ENCODE measurements at regions not wholly inside any gene's neighbourhood (a gene's known extent, or its start where the extent isn't known, plus 50 kb on each side); places are given as distances from the start of the nearest gene placed in this dataset.
"Not testable (repeated sequence)": the region's sequence is repeated elsewhere in the genome, so short reads cannot be mapped to it uniquely, and the experiment has no call there.

DNA sequence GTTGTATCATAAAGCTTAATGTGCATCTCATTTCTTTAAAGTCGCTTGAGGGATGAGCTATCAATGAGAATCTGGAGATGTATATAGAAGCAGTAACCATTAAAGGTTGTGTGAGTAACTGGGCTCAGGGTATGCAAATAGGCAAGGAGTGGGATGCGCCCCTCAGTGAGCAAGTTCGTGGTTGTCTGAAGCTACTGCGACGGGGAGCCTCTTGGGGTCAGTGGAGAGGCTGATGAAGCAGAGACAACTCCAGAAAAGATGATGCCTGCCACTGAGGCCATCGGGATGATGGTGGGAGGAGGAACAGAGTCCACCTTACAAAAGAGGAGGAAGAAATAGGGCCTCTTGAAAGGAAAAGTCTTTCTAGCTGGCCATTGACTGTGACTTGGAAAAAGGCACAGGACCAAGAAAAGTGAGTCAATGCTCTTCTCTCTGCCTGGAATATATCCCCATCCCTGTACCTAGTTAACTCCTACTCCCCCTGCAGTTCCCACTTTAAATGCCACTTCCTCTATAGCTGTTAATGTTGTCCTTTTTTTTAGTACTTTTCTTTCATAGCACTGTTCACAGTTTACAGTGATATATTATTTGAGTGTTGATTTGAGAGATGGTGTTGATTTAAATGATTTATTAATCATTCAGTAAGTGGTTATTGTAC lies 51.4 kb upstream of the LSM6 start:
- no peak for DNase-seq

DNA sequence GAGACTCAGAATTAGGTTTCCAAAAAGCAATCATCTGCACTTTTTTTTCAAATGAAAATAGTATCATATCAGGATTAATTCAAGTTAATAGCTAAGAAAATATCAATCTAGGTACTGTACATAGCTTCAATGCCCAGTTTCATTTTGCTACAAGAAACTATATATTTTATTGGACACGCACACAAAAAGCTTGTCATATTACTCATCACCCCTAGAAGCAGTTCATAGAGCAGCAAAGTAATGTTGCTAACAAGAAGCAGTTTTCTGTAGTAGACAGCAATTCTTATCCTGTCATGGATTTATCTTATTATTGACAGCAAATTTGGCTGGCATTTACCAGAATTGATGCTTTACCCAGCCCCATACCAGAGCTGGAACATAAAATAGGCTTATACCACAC lies 52.3 kb upstream of the LSM6 start:
- no peak for DNase-seq

DNA sequence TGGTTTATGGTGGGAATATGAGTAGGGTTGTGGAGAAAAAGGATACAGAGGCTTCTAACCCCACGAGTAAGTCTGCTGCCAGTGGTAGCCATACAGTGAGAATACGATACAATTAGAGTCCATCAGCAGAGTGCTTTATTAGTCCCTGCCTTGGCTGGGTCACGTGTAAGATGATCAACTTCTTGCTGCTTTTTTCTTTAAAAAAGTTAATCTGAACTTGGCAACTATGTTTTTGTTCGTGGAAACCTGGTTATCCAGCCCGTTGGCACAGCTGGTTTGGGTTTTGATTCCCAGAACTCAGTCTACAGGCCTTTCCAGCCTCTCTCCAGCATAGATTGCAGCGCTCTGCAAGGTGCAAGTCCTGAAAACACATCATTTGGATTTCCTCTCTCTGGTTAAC lies 53.1 kb upstream of the LSM6 start:
- no peak for DNase-seq

DNA sequence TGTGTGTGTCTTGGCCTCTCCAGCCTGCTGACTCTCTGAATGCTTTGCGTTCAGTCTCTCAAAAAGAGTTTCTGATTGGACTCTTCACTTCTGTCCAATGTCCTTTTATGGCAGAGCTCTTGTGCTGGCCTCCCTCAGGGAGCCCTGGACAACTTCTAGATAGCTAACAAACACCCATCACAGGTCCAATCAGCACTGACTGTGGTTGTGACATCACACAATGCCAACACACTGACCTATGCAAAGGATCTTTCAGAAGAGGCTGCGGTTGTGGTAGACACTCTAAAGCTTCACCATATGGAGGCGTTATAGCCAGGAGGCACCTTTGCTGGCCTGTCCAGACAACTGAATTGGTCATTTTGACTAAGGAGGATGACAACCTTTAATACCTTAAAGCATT lies 53.8 kb upstream of the LSM6 start:
- DNase-seq, result no peak

DNA sequence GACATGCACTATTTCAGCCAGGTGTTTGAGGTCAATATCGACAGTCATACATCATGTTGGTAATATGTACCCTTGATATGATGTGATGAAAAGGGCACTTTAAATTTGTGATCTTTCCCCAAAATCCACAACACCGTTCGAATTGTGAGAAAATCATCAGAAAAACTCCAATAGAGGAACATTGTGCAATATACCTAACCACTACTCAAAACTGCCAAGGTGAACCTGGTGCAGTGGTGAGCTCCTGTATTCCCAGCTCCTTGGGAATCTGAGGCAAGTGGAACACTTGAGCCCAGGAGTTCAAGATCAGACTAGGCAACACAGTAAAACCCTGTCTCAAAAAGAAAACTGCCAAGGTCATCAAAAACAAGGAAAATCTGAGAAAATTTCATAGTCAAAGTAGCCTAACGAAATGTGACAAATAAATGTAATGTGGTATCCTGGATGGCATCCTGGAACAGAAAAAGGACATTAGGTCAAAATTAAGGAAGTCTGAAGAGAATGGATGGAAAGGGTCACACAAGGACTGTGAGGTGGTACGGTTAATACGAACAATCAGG lies 55.6 kb upstream of the LSM6 start:
- no peak for DNase-seq

DNA sequence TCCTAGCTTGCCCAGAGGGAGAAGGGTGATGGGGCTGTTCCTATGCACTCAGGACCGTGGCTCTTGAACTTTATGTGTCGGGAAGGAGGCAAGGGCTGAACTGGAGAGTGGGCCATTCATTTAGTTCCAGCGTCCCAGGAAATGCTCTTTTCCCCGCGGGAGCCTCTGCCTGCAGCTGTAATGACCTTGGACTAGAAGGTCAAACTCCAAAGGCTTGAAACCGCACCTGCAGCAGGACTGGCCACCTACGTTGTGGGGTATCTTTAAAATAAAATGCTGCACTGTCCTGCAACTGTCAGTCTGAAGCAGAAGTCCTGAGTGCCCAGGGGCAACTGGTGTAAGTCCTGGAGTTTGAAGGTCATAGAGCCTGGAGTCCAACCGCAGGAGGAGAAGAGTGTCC lies 61.5 kb upstream of the LSM6 start:
- DNase-seq, result no peak

DNA sequence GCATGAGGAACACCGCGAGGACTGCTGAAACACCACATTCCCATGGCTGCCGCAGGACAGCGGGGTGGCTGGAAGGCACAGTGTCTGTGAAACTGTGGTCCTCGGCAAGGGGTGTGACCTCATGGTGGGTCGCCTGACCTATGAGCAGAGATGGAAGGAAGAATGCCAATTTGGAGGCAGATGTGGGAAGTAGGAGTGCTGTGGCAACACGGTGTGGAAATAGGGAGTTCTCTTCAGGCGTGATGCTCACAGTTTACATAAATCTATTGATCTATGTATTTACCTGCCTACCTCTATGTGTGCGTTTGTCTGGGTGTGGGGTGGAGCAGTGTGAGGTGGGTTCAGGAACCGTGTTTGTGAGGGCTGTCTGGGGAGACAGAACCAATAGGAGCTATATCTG lies 62.3 kb upstream of the LSM6 start:
- DNase-seq, result no peak

DNA sequence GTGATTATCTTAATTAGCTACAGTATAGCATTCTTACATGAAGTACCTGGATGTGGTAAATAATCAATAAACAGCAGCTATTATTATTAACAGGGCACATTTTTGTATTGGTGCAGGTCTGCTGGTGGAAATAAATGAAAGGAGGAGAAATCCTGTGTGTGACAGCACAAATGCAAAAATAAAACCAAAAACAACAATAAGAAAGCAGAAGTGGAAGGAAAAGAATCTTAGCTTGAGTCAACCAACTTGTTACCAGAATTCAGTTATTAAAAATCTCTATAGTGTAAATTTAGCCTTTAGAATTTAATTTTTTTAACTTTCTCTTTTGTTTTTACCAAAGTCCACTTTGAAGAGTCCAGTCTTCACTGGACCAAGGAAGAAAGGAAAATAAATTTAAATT lies 63.1 kb upstream of the LSM6 start:
- no peak for DNase-seq

DNA sequence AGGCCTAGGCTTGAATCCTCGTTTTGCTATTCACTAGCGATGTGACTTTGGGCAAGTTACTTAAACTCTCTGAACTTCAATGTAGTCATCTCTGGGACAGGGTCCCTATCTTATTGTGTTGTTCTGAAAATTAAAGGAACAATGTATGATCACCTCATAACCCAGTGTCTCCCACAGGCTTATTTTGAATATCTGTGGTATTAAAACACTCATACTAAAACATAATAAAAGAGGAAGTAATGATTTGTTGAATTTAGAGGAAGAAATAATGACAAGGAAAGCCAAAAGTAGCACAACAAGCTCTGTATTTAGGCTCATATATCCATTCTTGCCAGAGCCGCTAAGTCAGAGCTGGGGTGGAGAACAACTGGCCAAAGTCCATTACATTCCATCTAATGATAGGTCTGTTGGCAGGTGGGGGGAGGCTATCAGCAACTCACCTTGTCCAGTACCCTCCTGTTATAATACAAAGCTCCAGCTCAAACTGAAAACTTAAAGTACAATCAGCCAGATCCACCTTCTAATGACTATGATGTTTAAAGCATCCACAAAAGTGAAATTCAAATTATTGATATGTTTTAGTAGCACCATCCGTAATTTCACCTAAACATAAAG lies 64.5 kb upstream of the LSM6 start:
- no peak for DNase-seq

DNA sequence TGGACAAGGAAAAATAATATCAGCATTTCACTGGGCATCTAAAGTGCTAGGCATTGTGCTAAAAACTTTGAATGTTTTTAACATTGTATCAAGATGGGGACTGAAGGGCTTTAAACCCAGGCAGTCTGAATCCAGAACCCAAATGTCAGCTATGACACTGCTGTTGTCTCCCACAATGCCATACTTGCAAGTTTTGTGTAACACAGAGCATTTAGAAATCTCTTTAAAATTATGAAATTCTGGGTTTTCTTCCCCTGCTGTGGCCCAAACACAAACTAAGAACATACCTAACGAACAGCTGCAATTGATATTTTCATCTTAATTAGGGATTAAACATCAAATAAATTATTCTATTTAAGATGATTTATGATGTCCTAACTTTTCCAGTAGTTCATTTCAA lies 66.8 kb upstream of the LSM6 start:
- no peak for DNase-seq

DNA sequence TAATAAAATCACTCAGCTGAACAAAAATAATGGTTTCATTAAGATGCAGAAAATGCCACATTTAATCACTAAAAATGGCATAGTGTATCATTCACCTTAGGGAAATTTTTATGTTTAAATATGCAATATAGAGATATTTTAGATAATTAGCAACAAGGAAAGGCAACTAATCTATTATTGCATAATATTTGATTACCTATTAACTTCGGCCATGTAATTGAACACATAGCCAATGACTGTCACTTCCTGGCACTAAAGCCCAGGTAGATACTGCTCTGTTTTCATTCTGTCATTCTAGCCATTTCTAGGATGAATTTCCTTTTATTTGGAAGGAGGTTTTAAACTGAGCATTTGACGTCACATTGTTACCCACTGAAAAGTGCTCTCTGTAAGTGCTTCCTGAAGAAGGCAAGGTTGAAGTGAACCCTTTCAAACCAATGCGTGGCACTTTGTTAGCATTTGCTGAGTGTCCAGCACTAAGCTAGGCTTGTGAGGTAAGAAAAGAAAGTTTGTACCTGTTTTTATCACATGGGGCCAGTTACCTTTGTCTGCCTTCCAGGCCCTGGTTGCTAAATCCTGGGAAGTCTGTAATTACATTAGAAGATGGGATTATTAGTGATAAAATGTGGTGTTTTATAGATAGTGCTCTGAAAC lies 67.8 kb upstream of the LSM6 start:
- DNase-seq, result no peak

DNA sequence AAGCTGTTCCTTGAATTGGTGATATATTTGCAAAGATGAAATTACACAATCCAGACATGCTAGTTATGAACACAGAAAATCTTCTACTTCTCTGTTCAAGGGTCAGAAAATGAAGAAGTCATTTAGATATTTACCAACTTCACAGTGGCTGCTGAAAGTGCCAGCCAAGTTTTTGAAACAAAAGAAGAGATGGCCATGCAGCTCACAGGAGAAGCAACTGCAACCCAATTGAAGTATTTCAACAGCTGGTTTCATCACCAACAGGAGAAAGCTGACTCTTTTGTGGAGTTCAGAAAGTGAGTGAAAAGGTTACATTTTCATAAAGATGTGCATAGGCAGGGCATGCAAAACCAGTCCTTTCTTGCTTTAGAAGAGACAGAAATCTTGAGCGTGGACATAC lies 70.1 kb upstream of the LSM6 start:
- no peak for DNase-seq

DNA sequence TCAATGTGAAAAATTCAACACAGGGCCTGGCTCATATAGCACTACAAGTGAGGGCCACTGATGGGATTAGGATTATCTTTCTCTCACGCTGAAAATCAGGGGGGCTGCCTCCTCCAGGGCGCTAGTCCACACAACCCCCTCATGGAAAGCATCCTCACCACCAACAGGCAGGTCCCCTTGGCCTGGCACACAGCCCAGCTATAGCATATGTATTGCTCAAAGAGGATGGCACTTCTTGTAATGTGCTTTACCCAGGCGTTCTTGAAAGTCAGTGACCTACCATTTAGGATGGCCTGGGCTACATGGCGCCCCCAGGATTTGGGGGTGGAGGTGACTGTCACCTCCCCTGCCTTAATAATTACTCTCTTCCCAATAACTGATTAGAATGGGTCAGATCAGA lies 71.0 kb upstream of the LSM6 start:
- DNase-seq, result no peak

DNA sequence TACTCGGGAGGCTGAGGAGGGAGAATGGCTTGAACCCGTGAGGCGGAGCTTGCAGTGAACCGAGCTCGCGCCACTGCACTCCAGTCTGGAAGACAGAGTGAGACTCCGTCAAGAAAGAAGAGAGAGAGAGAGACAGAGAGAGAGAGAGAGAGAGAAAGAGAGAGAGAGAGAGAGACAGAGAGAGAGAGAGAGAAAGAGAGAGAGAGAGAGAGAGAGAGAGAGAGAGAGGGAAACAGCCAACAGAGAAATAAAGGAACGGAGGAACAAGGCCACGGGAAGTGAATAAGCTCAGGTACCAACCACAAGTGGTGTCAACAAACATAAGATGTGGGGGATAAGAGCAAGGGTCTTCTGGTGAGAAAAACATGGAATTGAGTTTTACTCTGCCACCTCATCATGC lies 71.5 kb upstream of the LSM6 start:
- DNase-seq, result not testable (repeated sequence)

DNA sequence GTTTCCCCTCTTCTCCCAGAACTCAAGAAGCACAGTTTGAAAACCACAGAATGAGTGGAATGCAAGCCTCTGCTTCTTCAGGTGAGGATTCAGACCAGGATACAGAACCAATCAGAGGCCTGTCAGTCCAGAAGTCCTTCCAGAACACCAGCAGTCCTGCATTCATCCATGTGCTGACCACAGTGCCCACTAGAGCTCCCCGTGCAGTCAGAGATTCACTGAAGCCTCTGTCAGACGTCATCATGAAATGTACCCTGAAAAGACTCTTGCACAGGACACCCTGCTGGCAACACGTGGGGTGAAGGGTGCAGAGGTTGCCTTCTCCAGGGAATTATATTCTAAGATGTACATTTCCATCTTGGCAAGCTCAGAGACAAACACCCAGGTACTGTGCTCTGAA lies 75.9 kb upstream of the LSM6 start:
- no peak for DNase-seq

DNA sequence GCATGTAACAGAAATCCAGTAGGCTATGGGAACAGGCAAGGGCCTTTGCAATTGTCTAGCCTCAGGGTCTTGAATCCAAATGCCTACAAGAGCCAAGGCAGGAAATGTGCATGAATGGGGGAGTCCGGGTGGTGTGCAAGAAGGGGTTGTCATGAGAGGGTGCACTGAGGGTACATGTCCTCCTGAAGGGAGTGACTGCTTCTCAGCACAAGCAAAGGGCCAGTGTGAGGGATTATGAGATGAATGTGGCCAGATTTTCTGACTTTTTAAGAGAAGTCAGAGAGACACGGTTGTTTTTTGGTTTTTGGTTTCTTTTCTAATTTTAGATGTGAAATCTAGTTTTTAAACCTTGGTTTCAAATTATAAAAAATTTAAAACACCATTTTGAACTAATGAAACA lies 76.5 kb upstream of the LSM6 start:
- no peak for DNase-seq

DNA sequence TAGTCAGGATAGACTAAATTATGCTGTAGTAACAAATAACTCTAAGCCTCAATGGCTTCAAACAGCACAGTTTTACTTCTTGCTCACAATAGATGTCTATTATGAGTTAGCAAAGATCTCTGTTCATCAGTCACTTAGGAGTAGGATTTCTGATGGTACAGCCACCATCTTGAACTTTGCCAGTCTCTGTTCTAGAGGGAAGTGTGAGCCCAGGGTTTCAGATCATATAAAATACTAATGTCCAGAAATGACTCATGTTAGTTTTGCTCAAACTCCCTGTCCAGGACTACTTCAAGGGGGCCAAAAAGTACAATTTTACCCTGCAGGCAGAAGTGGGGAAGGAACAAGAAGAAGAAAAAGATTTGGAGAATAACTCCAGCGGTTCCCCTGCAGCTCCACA lies 77.1 kb upstream of the LSM6 start:
- DNase-seq, result no peak

DNA sequence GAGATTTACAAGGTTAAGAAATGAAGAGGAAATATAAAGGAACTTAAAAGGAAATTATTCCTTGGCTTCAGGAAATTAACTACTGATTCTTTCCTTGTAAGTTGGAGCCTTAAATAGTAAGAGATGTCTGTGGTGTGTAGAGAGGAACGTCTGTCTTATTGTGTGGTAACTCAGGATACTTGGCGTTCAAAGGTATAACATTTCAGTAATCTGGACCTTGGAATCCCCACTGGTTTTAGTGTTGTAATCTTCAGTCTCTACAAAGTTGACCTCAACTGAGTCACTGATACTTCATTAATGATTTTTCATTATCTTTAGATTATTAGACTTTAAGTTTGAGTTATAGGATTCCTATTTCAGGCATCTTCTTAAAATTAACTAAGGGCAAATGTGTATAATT lies 79.1 kb upstream of the LSM6 start:
- no peak for DNase-seq

DNA sequence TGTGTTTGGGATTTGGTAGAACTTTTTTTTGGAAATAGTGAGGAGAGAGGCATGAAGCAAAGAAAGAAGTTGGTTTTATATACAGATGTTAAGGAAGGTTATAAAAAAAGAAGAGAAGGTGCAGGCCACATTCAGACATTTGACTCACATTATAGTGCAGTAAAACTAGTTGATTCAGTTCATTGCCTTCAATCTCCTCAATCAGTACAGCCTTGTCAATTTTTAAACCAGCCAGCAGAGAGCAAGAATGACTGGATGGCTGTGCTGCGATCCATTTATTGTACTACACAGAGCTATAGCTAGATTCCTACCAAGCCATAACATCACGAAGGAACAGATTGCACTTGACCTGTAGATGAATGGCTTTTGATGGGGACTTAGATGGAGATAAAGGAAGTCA lies 79.7 kb upstream of the LSM6 start:
- no peak for DNase-seq

DNA sequence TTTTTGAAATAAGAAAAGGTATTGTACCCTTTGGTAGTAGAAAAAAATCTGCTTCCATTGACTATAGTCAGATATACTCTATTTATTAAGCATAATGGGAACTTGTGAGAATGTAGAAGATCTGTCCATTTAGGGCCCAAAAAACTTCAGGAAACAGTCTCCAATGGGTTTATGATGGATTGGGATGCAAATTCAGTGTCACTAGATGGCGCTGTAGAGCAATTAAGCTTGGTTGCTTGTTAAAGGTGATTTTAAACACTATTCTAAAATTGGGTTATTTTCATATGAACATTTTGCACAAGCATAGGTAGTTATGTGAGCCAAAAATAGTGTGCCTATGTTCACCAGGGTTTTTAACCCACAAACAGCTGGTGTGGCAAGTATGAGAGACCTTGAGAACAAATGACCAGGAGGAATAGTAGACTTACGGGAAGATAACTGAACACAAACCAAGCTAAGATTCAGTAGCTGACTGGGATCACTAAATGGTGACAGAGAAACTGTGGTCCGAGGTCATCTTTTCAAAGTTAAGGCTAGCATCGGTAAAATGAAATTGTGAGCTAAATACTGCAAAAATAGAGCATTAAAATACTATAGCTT lies 80.3 kb upstream of the LSM6 start:
- peak; percentile 19 to 51 for DNase-seq

DNA sequence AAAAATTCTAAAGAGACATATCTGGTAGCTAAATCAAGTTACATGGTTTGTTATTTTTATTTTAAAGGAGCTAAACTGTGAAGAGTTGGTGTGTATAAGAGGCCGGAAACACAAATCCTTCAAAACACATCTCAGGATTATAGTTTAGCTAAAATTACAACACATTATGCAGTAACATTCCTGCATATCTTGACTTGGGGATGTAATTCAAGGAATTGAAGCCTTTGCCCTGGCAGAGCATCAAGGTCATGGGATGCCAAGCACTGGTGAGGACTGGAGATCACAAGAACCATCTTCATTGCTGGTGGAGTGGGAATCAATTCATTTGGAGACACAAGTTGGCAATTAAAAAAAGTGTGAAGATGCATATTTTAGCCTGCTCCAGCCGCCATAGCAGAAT lies 86.8 kb upstream of the LSM6 start:
- DNase-seq, result no peak

DNA sequence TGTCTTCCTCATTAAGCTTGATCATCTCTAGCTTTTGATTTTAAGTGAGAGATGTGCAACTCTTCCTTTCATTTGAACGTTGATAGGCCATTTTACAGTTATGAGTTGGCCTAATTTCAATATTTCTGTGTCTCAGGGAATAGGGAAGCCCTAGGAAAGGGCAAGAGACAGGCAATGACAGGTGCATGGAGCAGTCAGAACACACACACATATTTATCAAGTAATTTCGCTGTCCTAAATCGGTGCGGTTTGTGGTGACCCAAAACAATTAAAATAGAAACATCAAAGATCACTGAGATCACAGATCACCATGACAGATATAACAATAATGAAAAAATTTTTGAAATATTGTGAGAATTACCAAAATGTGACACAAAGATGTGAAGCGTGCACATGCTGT lies 87.7 kb upstream of the LSM6 start:
- DNase-seq, result no peak

DNA sequence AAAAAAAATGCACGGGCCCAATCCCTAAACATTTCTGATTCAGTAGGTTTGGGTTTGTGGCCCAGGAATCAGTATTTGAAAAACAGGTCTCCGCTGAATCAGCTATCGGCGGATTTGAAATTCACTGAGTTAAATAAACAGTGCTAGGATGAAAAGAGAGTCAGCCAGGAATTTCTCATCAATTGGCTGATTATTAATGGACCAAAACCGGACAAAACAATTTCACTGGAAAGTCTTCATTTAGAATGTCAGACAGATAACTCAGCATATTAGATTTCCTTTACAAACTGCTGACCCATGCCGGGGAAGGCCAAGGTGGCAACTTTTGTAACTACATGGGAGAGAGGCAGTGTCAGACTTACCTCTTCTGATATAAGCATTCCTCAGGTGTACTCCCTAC lies 99.4 kb upstream of the LSM6 start:
- DNase-seq, result no peak

DNA sequence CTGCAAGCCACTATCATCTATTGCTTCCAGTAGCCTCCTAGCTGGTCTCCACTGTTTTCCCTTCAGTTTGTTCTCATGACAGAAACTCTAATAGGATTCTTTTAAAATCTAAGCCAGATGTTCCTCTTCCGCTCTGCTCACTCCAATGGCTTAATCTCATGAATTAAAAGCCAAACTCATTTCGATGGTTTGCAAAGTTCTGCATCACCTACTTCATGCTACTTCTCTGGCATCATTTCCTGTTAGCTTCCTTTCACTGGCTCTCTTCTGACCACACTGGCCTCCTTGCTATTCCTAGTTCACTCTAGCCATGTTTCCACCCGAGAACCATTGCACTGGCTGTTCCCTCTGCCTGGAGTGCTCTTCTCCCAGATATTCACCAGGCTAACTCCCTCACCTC lies 102.0 kb upstream of the LSM6 start:
- no peak for DNase-seq

Data from stimulated activated CD4-positive, alpha-beta T cell treated with anti-CD3 and anti-CD28 coated beads, Interleukin-2, amount 100 ng/mL, for 48 hours (primary cell).